ENCODE measurements at regions not wholly inside any gene's neighbourhood (a gene's known extent, or its start where the extent isn't known, plus 50 kb on each side); places are given as distances from the start of the nearest gene placed in this dataset.

GRCh38 chr9:119500072-119500771, 131.0 kb upstream of the BRINP1 start:
- 88% methylated on average over 6 of the region's 6 CpGs for WGBS, 2 donors
- Histone ChIP-seq H3K27me3 (ENCODE audit: control insufficient read depth in 3 of 3, insufficient read depth in 3 of 3, low read length in 2 of 3) (no peaks in the 10 kb centered on the region), H3K9me3 (ENCODE audit: control insufficient read depth in 4 of 4, insufficient read depth in 3 of 4, low read length in 3 of 4) (no peaks in the 10 kb centered on the region), H3K36me3 (ENCODE audit: control insufficient read depth in 4 of 4, insufficient read depth in 4 of 4, low read length in 4 of 4) (no peaks in the 10 kb centered on the region), H3K4me1 (ENCODE audit: control insufficient read depth in 5 of 5, insufficient read depth in 5 of 5, low read length in 5 of 5) (no peaks in the 10 kb centered on the region), H3K4me3 (no peak overlapping the region), H3K27ac (ENCODE audit: low read depth in 1 of 2, low read length in 1 of 2) (no peak overlapping the region), H3K9ac (ENCODE audit: insufficient read depth in 1 of 2, low read length in 2 of 2) (no peak overlapping the region)
- ATAC-seq (ENCODE audit: insufficient read depth, low FRiP score) (peak; percentile 34), DNase-seq (no peak)
- TF ChIP-seq, protein P1, sequence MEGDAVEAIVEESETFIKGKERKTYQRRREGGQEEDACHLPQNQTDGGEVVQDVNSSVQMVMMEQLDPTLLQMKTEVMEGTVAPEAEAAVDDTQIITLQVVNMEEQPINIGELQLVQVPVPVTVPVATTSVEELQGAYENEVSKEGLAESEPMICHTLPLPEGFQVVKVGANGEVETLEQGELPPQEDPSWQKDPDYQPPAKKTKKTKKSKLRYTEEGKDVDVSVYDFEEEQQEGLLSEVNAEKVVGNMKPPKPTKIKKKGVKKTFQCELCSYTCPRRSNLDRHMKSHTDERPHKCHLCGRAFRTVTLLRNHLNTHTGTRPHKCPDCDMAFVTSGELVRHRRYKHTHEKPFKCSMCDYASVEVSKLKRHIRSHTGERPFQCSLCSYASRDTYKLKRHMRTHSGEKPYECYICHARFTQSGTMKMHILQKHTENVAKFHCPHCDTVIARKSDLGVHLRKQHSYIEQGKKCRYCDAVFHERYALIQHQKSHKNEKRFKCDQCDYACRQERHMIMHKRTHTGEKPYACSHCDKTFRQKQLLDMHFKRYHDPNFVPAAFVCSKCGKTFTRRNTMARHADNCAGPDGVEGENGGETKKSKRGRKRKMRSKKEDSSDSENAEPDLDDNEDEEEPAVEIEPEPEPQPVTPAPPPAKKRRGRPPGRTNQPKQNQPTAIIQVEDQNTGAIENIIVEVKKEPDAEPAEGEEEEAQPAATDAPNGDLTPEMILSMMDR (IDR thresholded peaks at IDR 0.05; ENCODE audit: control extremely low read depth, extremely low read depth) = no peak

GRCh38 chr9:119487118-119487827, 118.0 kb upstream of the BRINP1 start:
- Histone ChIP-seq H3K9me3 (ENCODE audit: control insufficient read depth in 4 of 4, insufficient read depth in 3 of 4, low read length in 3 of 4) (no peaks in the 10 kb centered on the region), H3K4me1 (ENCODE audit: control insufficient read depth in 5 of 5, insufficient read depth in 5 of 5, low read length in 5 of 5) (peaks cover 0 to 2% (median 0%) of the 10 kb centered on the region in 5 donors), H3K4me3 (no peak overlapping the region), H3K27ac (ENCODE audit: low read depth in 1 of 2, low read length in 1 of 2) (no peak overlapping the region), H3K27me3 (ENCODE audit: control insufficient read depth in 3 of 3, insufficient read depth in 3 of 3, low read length in 2 of 3) (no peaks in the 10 kb centered on the region), H3K36me3 (ENCODE audit: control insufficient read depth in 4 of 4, insufficient read depth in 4 of 4, low read length in 4 of 4) (no peaks in the 10 kb centered on the region), H3K9ac (ENCODE audit: insufficient read depth in 1 of 2, low read length in 2 of 2) (no peak overlapping the region)
- ATAC-seq (ENCODE audit: insufficient read depth, low FRiP score) (no peak), DNase-seq (no peak)
- 63 to 67% methylated on average over 6 of the region's 6 CpGs for WGBS, 2 donors
- TF ChIP-seq, protein P1 (IDR thresholded peaks at IDR 0.05; ENCODE audit: control extremely low read depth, extremely low read depth) = no peak

DNA sequence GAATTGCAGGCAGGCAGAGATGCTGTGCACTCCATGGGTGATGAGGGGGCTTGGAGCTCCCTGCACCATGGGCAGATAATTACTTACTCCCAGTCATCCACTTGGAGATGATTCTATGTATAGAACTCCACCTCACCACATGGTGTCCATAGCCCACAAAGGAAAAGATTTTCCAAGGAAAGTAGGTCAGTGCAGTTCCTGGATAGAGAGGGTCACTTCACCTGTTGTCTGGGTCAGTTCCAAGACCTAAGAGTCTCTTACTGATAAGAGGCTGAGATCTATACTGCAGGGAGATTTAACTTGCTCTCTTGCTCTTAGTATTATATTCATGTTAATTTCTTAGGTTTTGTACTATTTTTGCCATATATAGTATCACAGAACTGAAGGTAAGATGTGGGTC, 113.9 kb upstream of the BRINP1 start:
- H3K27ac ChIP-seq (ENCODE audit: low read depth in 1 of 2, low read length in 1 of 2) = no peak overlapping the region
- H3K36me3 ChIP-seq (ENCODE audit: control insufficient read depth in 4 of 4, insufficient read depth in 4 of 4, low read length in 4 of 4) = no peaks in the 10 kb centered on the region
- TF ChIP-seq, protein P1 (IDR thresholded peaks at IDR 0.05; ENCODE audit: control extremely low read depth, extremely low read depth) = no peak
- H3K9me3 ChIP-seq (ENCODE audit: control insufficient read depth in 4 of 4, insufficient read depth in 3 of 4, low read length in 3 of 4) = no peaks in the 10 kb centered on the region
- no peaks in the 10 kb centered on the region for H3K27me3 ChIP-seq (ENCODE audit: control insufficient read depth in 3 of 3, insufficient read depth in 3 of 3, low read length in 2 of 3)
- H3K4me3 ChIP-seq = no peak overlapping the region
- ATAC-seq (ENCODE audit: insufficient read depth, low FRiP score) (no peak), DNase-seq (no peak)
- H3K4me1 ChIP-seq (ENCODE audit: control insufficient read depth in 5 of 5, insufficient read depth in 5 of 5, low read length in 5 of 5) = no peaks in the 10 kb centered on the region
- H3K9ac ChIP-seq (ENCODE audit: insufficient read depth in 1 of 2, low read length in 2 of 2) = no peak overlapping the region

All from lung (tissue), 11 donors.